IMR-90 (cell line): ENCODE measurements at regions not wholly inside any gene's neighbourhood (a gene's known extent, or its start where the extent isn't known, plus 50 kb on each side); places are given as distances from the start of the nearest gene placed in this dataset.

Experiments used
- ATAC-seq: fragments of 200-7000 bp; cut with Tn5 transposase; 2 replicates; pipeline ENCODE4 v1.9.1; 2020; ENCODE audit warnings: low read depth, mild to moderate bottlenecking, moderate library complexity
- BruUV-seq: library from RNA; stranded (reverse); fragments of 400-500 nt; replicated peaks from 2 replicates; lab custom pipeline; 2021; lab: Mats Ljungman, UMichigan
- CTCF ChIA-PET: fragments of 300-600 bp; formaldehyde crosslinking; extraction: SDS; loops from one replicate; lab custom pipeline; 2021; ENCODE audit warnings: antibody characterized with exemption; lab: Yijun Ruan, JAX
- POLR2A ChIA-PET: fragments of 300-600 bp; sonication (Branson Sonifier 250); formaldehyde crosslinking; loops from one replicate; lab custom pipeline; 2022; ENCODE audit warnings: antibody characterized with exemption; ENCODE audit not compliant: unreplicated experiment; lab: Charles Lee
- DNase-seq: peaks from one replicate; pipeline ENCODE4 v3.0.0; 2013
- H2AFZ ChIP-seq: replicated peaks from 2 replicates; pipeline ENCODE3; 2013; ENCODE audit warnings: low read length, mild to moderate bottlenecking; ENCODE audit not compliant: poor library complexity
- H2AK5ac ChIP-seq: 2 replicates; pipeline ENCODE4 v1.6.1; 2013; ENCODE audit warnings: low read depth, low read length, inconsistent platforms
- H2AK9ac ChIP-seq: replicated peaks from 2 replicates; pipeline ENCODE3; 2013; ENCODE audit warnings: mild to moderate bottlenecking, low read depth, low read length, moderate library complexity; ENCODE audit not compliant: poor library complexity
- H2BK120ac ChIP-seq: 2 replicates; pipeline ENCODE4 v1.6.1; 2013; ENCODE audit warnings: low read depth, low read length, inconsistent platforms
- H2BK15ac ChIP-seq: 3 replicates; pipeline ENCODE4 v1.6.1; 2013; ENCODE audit warnings: low read depth, low read length, inconsistent platforms
- H2BK20ac ChIP-seq: 2 replicates; pipeline ENCODE4 v1.6.1; 2013; ENCODE audit warnings: low read depth, mild to moderate bottlenecking, inconsistent platforms, low read length, moderate library complexity
- H2BK5ac ChIP-seq: 2 replicates; pipeline ENCODE4 v1.6.1; 2013; ENCODE audit warnings: mild to moderate bottlenecking, low read depth, low read length, inconsistent platforms; ENCODE audit not compliant: poor library complexity, severe bottlenecking
- H3K14ac ChIP-seq: replicated peaks from 2 replicates; pipeline ENCODE4 v1.6.1; 2013; ENCODE audit warnings: low read depth, low read length, inconsistent platforms
- H3K18ac ChIP-seq: 2 replicates; pipeline ENCODE4 v1.6.1; 2013; ENCODE audit warnings: low read depth, low read length, control low read depth
- H3K23ac ChIP-seq: 2 replicates; pipeline ENCODE4 v1.6.1; 2013; ENCODE audit warnings: low read depth, low read length, inconsistent platforms
- H3K27ac ChIP-seq: 2 replicates; pipeline ENCODE4 v1.5.1; 2013; ENCODE audit warnings: mild to moderate bottlenecking, control low read depth, low read length; ENCODE audit not compliant: insufficient read depth
- H3K27me3 ChIP-seq: 2 replicates; pipeline ENCODE4 v1.6.1; 2013; ENCODE audit warnings: low read length; ENCODE audit not compliant: control insufficient read depth, insufficient read depth
- H3K36me3 ChIP-seq: 2 replicates; pipeline ENCODE4 v1.6.1; 2013; ENCODE audit warnings: low read length, mixed read lengths; ENCODE audit not compliant: control insufficient read depth, insufficient read depth
- H3K4ac ChIP-seq: 2 replicates; pipeline ENCODE4 v1.6.1; 2013; ENCODE audit warnings: low read depth, low read length, inconsistent platforms
- H3K4me1 ChIP-seq: 2 replicates; pipeline ENCODE4 v1.6.1; 2013; ENCODE audit warnings: low read length, mixed read lengths; ENCODE audit not compliant: control insufficient read depth, insufficient read depth
- H3K4me2 ChIP-seq: 2 replicates; pipeline ENCODE4 v1.6.1; 2013; ENCODE audit warnings: low read depth, mild to moderate bottlenecking, control low read depth, low read length, moderate library complexity
- H3K4me3 ChIP-seq: 2 replicates; pipeline ENCODE4 v1.5.1; 2013; ENCODE audit warnings: low read depth, mild to moderate bottlenecking, control low read depth, low read length, moderate library complexity; ENCODE audit not compliant: insufficient read depth
- H3K56ac ChIP-seq: 2 replicates; pipeline ENCODE4 v1.6.1; 2013; ENCODE audit warnings: low read length, inconsistent platforms; ENCODE audit not compliant: insufficient read depth; ENCODE audit errors: extremely low read depth
- H3K79me1 ChIP-seq, 2 experiments: 2 replicates each; pipeline ENCODE4 v1.6.1; 2013; ENCODE audit warnings: low read length in 2 of 2, inconsistent platforms in 1 of 2, low read depth in 1 of 2
- H3K9ac ChIP-seq: 2 replicates; pipeline ENCODE4 v1.6.1; 2013; ENCODE audit warnings: low read depth, low read length, control low read depth
- H3K9me1 ChIP-seq: 2 replicates; pipeline ENCODE4 v1.6.1; 2013; ENCODE audit warnings: low read length, inconsistent platforms; ENCODE audit not compliant: insufficient read depth
- H3K9me3 ChIP-seq: 2 replicates; pipeline ENCODE4 v1.6.1; 2013; ENCODE audit warnings: low read length; ENCODE audit not compliant: control insufficient read depth, insufficient read depth
- H4K20me1 ChIP-seq: 2 replicates; pipeline ENCODE4 v1.6.1; 2013; ENCODE audit warnings: low read length, inconsistent platforms; ENCODE audit not compliant: insufficient read depth
- H4K5ac ChIP-seq: 2 replicates; pipeline ENCODE4 v1.6.1; 2013; ENCODE audit warnings: mild to moderate bottlenecking, low read depth, low read length, control low read depth
- H4K8ac ChIP-seq, 2 experiments: 2 replicates each; pipeline ENCODE4 v1.6.1; 2013; ENCODE audit warnings: low read depth in 2 of 2, low read length in 2 of 2, control low read depth in 1 of 2, inconsistent platforms in 1 of 2
- H4K91ac ChIP-seq: 2 replicates; pipeline ENCODE4 v1.6.1; 2013; ENCODE audit warnings: low read depth, low read length, inconsistent platforms; ENCODE audit not compliant: insufficient read depth
- BHLHE40 ChIP-seq: fragments of 150-350 bp; IDR thresholded peaks from 2 replicates; pipeline ENCODE4 v1.6.1; 2016; ENCODE audit warnings: mild to moderate bottlenecking, low read depth, low read length
- CEBPB ChIP-seq: IDR thresholded peaks from 2 replicates; pipeline ENCODE4 v1.6.1; 2012; ENCODE audit warnings: low read depth, low read length, improper control_type of control experiment
- CHD1 ChIP-seq: IDR thresholded peaks from 2 replicates; pipeline ENCODE4 v1.6.1; 2012; ENCODE audit warnings: low read depth, low read length, improper control_type of control experiment
- FOS ChIP-seq: fragments of 150-350 bp; IDR thresholded peaks from 2 replicates; pipeline ENCODE4 v1.6.1; 2016; ENCODE audit warnings: low read depth, low read length
- MAFK ChIP-seq: IDR thresholded peaks from 2 replicates; pipeline ENCODE4 v1.6.1; 2012; ENCODE audit warnings: low read depth, low read length, improper control_type of control experiment
- MXI1 ChIP-seq: IDR thresholded peaks from 2 replicates; pipeline ENCODE4 v1.6.1; 2012; ENCODE audit warnings: low read depth, mild to moderate bottlenecking, low read length, moderate library complexity, borderline replicate concordance
- NFE2L2 ChIP-seq: fragments of 150-350 bp; IDR thresholded peaks from 2 replicates; pipeline ENCODE4 v1.6.1; 2016; ENCODE audit warnings: low read depth, mild to moderate bottlenecking, low read length
- POLR2A ChIP-seq: IDR thresholded peaks from 2 replicates; pipeline ENCODE4 v1.6.1; 2012; ENCODE audit warnings: mild to moderate bottlenecking, low read depth, low read length
- RAD21 ChIP-seq: IDR thresholded peaks from 2 replicates; pipeline ENCODE4 v1.6.1; 2012; ENCODE audit warnings: low read length, improper control_type of control experiment
- RCOR1 ChIP-seq: IDR thresholded peaks from 2 replicates; pipeline ENCODE4 v1.6.1; 2012; ENCODE audit warnings: mild to moderate bottlenecking, low read length, improper control_type of control experiment; ENCODE audit not compliant: insufficient replicate concordance
- RFX5 ChIP-seq: IDR thresholded peaks from 2 replicates; pipeline ENCODE4 v1.8.0; 2012; ENCODE audit warnings: low read depth, mild to moderate bottlenecking, low read length, moderate library complexity
- SMC3 ChIP-seq: fragments of 150-350 bp; IDR thresholded peaks from 2 replicates; pipeline ENCODE4 v1.6.1; 2016; ENCODE audit warnings: low read depth, mild to moderate bottlenecking, antibody characterized with exemption, low read length, moderate library complexity
- WGBS, 2 experiments: methylation state at CpG; one replicate each; pipeline versions ENCODE4 v1.1.5 to v1.1.7; 2013; ENCODE audit warnings: missing lambda C conversion rate in 2 of 2; ENCODE audit not compliant: insufficient read length in 1 of 2; ENCODE audit errors: extremely low coverage in 2 of 2; 5-methylcytosine and 5-hydroxymethylcytosine counted together
- dilution Hi-C: fragments of 300-500 bp; cut with HindIII; formaldehyde crosslinking; loops from one replicate; pipeline ENCODE4 v1.14.3; 2018; ENCODE audit warnings: low sequenced_read_pairs; ENCODE audit not compliant: unreplicated experiment
- in situ Hi-C: fragments of 300-500 bp; cut with MboI; formaldehyde crosslinking; loops from 3 replicates; pipeline ENCODE4 v1.14.3; 2019; ENCODE audit warnings: low sequenced_read_pairs, inconsistent platforms, mixed read lengths
- intact Hi-C: fragments of 100-400 bp; cut with micrococcal nuclease; formaldehyde crosslinking; loops from 2 replicates; pipeline ENCODE4 v1.10.0; 2022
- TF ChIP-seq, protein P1 (sequence below): fragments of 150-350 bp; IDR thresholded peaks from 2 replicates; pipeline ENCODE4 v1.6.1; 2016; ENCODE audit warnings: low read depth, mild to moderate bottlenecking, low read length, moderate library complexity, borderline replicate concordance
- TF ChIP-seq, protein P2 (sequence below): conservative IDR thresholded peaks from 2 replicates; pipeline ENCODE4 v1.5.1; 2012; ENCODE audit warnings: mild to moderate bottlenecking, low read depth, low read length, improper control_type of control experiment
- TF ChIP-seq, protein P3 (sequence below): fragments of 150-350 bp; IDR thresholded peaks from 2 replicates; pipeline ENCODE4 v1.6.1; 2017; ENCODE audit warnings: mild to moderate bottlenecking, antibody characterized with exemption, low read length, low read depth

- no peak overlapping the region for H2BK120ac ChIP-seq
- intact Hi-C loops = no loop called here
- H3K4me2 ChIP-seq = no peak overlapping the region
- no peak overlapping the region for H3K4me3 ChIP-seq
- H4K20me1 ChIP-seq = no peaks in the 10 kb centered on the region
- CTCF ChIA-PET = interaction anchor here (1.3 kb wide), 1 partner anchor 11 kb away, joined by 3 read pairs; no protein-coding TSS in a partner anchor
- no peak overlapping the region for H4K91ac ChIP-seq
- H3K56ac ChIP-seq = no peak overlapping the region
- H3K9ac ChIP-seq = no peak overlapping the region
- ATAC-seq (no peak), DNase-seq (no peak)
- TF ChIP-seq MAFK (no peak), NFE2L2 (no peak), BHLHE40 (no peak), CEBPB (no peak), MXI1 (no peak), CHD1 (no peak), POLR2A (no peak), RFX5 (no peak), RCOR1 (no peak), SMC3 (no peak), RAD21 (no peak), FOS (no peak)
- TF ChIP-seq, protein P1, sequence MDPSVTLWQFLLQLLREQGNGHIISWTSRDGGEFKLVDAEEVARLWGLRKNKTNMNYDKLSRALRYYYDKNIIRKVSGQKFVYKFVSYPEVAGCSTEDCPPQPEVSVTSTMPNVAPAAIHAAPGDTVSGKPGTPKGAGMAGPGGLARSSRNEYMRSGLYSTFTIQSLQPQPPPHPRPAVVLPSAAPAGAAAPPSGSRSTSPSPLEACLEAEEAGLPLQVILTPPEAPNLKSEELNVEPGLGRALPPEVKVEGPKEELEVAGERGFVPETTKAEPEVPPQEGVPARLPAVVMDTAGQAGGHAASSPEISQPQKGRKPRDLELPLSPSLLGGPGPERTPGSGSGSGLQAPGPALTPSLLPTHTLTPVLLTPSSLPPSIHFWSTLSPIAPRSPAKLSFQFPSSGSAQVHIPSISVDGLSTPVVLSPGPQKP = no peak
- TF ChIP-seq, protein P2, sequence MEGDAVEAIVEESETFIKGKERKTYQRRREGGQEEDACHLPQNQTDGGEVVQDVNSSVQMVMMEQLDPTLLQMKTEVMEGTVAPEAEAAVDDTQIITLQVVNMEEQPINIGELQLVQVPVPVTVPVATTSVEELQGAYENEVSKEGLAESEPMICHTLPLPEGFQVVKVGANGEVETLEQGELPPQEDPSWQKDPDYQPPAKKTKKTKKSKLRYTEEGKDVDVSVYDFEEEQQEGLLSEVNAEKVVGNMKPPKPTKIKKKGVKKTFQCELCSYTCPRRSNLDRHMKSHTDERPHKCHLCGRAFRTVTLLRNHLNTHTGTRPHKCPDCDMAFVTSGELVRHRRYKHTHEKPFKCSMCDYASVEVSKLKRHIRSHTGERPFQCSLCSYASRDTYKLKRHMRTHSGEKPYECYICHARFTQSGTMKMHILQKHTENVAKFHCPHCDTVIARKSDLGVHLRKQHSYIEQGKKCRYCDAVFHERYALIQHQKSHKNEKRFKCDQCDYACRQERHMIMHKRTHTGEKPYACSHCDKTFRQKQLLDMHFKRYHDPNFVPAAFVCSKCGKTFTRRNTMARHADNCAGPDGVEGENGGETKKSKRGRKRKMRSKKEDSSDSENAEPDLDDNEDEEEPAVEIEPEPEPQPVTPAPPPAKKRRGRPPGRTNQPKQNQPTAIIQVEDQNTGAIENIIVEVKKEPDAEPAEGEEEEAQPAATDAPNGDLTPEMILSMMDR = no peak
- TF ChIP-seq, protein P3, sequence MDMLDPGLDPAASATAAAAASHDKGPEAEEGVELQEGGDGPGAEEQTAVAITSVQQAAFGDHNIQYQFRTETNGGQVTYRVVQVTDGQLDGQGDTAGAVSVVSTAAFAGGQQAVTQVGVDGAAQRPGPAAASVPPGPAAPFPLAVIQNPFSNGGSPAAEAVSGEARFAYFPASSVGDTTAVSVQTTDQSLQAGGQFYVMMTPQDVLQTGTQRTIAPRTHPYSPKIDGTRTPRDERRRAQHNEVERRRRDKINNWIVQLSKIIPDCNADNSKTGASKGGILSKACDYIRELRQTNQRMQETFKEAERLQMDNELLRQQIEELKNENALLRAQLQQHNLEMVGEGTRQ = no peak
- in situ Hi-C loops = no loop called here
- no peaks in the 10 kb centered on the region for H3K9me3 ChIP-seq
- POLR2A ChIA-PET = no interaction called here
- WGBS, 2 experiments = no CpG with 5 or more reads among the region's 1 CpG
- no peak overlapping the region for H2BK5ac ChIP-seq
- no peak overlapping the region for H2AK5ac ChIP-seq
- no peaks in the 10 kb centered on the region for H3K79me1 ChIP-seq
- no peak overlapping the region for H2AK9ac ChIP-seq
- no peak overlapping the region for H2AFZ ChIP-seq
- H4K5ac ChIP-seq = no peak overlapping the region
- no peaks in the 10 kb centered on the region for H3K27me3 ChIP-seq
- no peaks in the 10 kb centered on the region for H3K4me1 ChIP-seq
- BruUV-seq = no TSS peak
- H3K14ac ChIP-seq = no peak overlapping the region
- H3K36me3 ChIP-seq = no peaks in the 10 kb centered on the region
- no peak overlapping the region for H3K4ac ChIP-seq
- H4K8ac ChIP-seq = no peak overlapping the region
- no peak overlapping the region for H3K23ac ChIP-seq
- H3K18ac ChIP-seq = no peak overlapping the region
- no peak overlapping the region for H2BK20ac ChIP-seq
- no peaks in the 10 kb centered on the region for H3K9me1 ChIP-seq
- dilution Hi-C loops = no loop called here
- H3K27ac ChIP-seq = no peak overlapping the region
- no peak overlapping the region for H2BK15ac ChIP-seq
These were observed 1282.2 kb upstream of the ZEB2 start for GRCh38 chr2:145802133-145802532.
